ENCODE measurements at regions not wholly inside any gene's neighbourhood (a gene's known extent, or its start where the extent isn't known, plus 50 kb on each side); places are given as distances from the start of the nearest gene placed in this dataset.

- TF ChIP-seq CTCF (IDR thresholded peaks at IDR 0.05) = no peak
- no peak for TF ChIP-seq POLR2A (IDR thresholded peaks at IDR 0.05)
Measured at GRCh38 chr6:99187429-99187828, 162.0 kb downstream of the FAXC start.
